Astrocyte (in vitro differentiated cells and primary cell): ENCODE measurements at regions not wholly inside any gene's neighbourhood (a gene's known extent, or its start where the extent isn't known, plus 50 kb on each side); places are given as distances from the start of the nearest gene placed in this dataset.
A peak's percentile ranks its signal among the peaks of the same experiment; 100 is the strongest.

ENCODE experiments used
- DNase-seq: peaks from one replicate; pipeline ENCODE4 v3.0.0-alpha.2; 2010; ENCODE audit warnings: low read depth
- FAIRE-seq: peaks from 2 replicates; lab custom pipeline; 2011; peaks lifted over from hg19 to GRCh38; lab: Jason Lieb, UNC
- H2AFZ ChIP-seq: 2 replicates; pipeline ENCODE4 v1.6.0; 2012; ENCODE audit warnings: low read depth, low read length, inconsistent platforms
- H3K27ac ChIP-seq: 2 replicates; pipeline ENCODE4 v1.5.1; 2011; ENCODE audit warnings: low read depth, low read length, inconsistent platforms
- H3K27me3 ChIP-seq: 2 replicates; pipeline ENCODE4 v1.6.0; 2011; ENCODE audit warnings: low read length, inconsistent platforms; ENCODE audit not compliant: insufficient read depth
- H3K36me3 ChIP-seq: 2 replicates; pipeline ENCODE4 v1.5.1; 2011; ENCODE audit warnings: low read length, inconsistent platforms; ENCODE audit not compliant: insufficient read depth
- H3K4me1 ChIP-seq: 2 replicates; pipeline ENCODE4 v1.5.1; 2011; ENCODE audit warnings: low read length, inconsistent platforms; ENCODE audit not compliant: insufficient read depth
- H3K4me2 ChIP-seq: 2 replicates; pipeline ENCODE4 v1.6.0; 2012; ENCODE audit warnings: low read length, inconsistent platforms
- H3K4me3 ChIP-seq: 2 replicates; pipeline ENCODE4 v1.5.1; 2011; ENCODE audit warnings: low read depth, mild to moderate bottlenecking, low read length, inconsistent platforms; ENCODE audit not compliant: insufficient read depth
- H3K79me2 ChIP-seq: 2 replicates; pipeline ENCODE4 v1.6.0; 2012; ENCODE audit warnings: mild to moderate bottlenecking, low read length, inconsistent platforms; ENCODE audit not compliant: insufficient read depth
- H3K9ac ChIP-seq: 2 replicates; pipeline ENCODE4 v1.6.0; 2012; ENCODE audit warnings: mild to moderate bottlenecking, low read length, inconsistent platforms
- H3K9me3 ChIP-seq: 2 replicates; pipeline ENCODE4 v1.5.1; 2012; ENCODE audit warnings: low read depth, mild to moderate bottlenecking, low read length, inconsistent platforms; ENCODE audit not compliant: insufficient read depth
- H4K20me1 ChIP-seq: 2 replicates; pipeline ENCODE4 v1.6.0; 2012; ENCODE audit warnings: low read length, inconsistent platforms; ENCODE audit not compliant: insufficient read depth
- H3K27ac Mint-ChIP-seq: one replicate; pipeline ENCODE4 v1.8.0; 2021; ENCODE audit warnings: mild to moderate bottlenecking, mixed read lengths; ENCODE audit not compliant: unreplicated experiment
- H3K27me3 Mint-ChIP-seq: one replicate; pipeline ENCODE4 v1.8.0; 2021; ENCODE audit warnings: low read depth, mixed read lengths; ENCODE audit not compliant: unreplicated experiment
- H3K36me3 Mint-ChIP-seq: one replicate; pipeline ENCODE4 v1.8.0; 2021; ENCODE audit warnings: low read depth, mixed read lengths; ENCODE audit not compliant: unreplicated experiment
- H3K4me1 Mint-ChIP-seq: one replicate; pipeline ENCODE4 v1.8.0; 2021; ENCODE audit warnings: low read depth, mixed read lengths; ENCODE audit not compliant: unreplicated experiment
- H3K4me3 Mint-ChIP-seq: one replicate; pipeline ENCODE4 v1.8.0; 2021; ENCODE audit warnings: mild to moderate bottlenecking, moderate library complexity, mixed read lengths; ENCODE audit not compliant: unreplicated experiment
- H3K9me3 Mint-ChIP-seq: one replicate; pipeline ENCODE4 v1.8.0; 2021; ENCODE audit warnings: mild to moderate bottlenecking, mixed read lengths; ENCODE audit not compliant: unreplicated experiment
- CTCF ChIP-seq: IDR thresholded peaks from 2 replicates; pipeline ENCODE4 v1.5.1; 2011; ENCODE audit warnings: low read depth, mild to moderate bottlenecking, inconsistent platforms, low read length, moderate library complexity; ENCODE audit not compliant: insufficient read depth
- EZH2 ChIP-seq: IDR thresholded peaks from 2 replicates; pipeline ENCODE4 v1.6.1; 2012; ENCODE audit warnings: mild to moderate bottlenecking, low read length, inconsistent platforms; ENCODE audit not compliant: insufficient read depth

DNA sequence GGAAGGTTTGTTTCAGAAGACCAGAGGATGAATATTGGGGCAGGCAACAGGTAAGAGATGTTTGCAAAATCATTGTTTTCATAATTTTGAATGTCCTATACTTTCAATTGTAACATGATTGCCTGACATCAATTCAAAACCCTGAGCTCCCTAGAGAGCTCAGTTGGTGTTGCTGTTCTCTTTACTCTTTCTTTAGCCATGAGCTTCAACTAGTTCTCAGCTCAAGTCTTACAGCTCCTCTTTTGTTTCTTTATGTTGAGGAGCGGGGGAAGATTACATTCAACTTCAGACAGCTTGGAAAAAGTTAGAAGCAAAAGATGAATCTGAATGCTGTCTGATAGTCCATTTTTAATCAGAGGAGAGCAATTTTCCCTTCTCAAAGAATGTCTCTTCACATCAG lies 144.8 kb upstream of the TACR1 start:
- Histone ChIP-seq H2AFZ (no peak overlapping the region), H3K27ac (no peak overlapping the region), H3K4me3 (no peak overlapping the region), H3K27me3 (no peaks in the 10 kb centered on the region), H3K36me3 (no peaks in the 10 kb centered on the region), H3K4me1 (no peaks in the 10 kb centered on the region), H3K4me2 (no peak overlapping the region), H3K79me2 (no peaks in the 10 kb centered on the region), H3K9me3 (no peaks in the 10 kb centered on the region), H3K9ac (no peak overlapping the region), H4K20me1 (no peaks in the 10 kb centered on the region)
- Mint-ChIP-seq H3K36me3 (no peaks in the 10 kb centered on the region), H3K4me3 (no peak overlapping the region), H3K27ac (no peak overlapping the region), H3K4me1 (no peaks in the 10 kb centered on the region), H3K9me3 (no peaks in the 10 kb centered on the region), H3K27me3 (no peaks in the 10 kb centered on the region)
- FAIRE-seq (no peak), DNase-seq (no peak)
- no peak for TF ChIP-seq CTCF
- TF ChIP-seq EZH2: no peak

DNA sequence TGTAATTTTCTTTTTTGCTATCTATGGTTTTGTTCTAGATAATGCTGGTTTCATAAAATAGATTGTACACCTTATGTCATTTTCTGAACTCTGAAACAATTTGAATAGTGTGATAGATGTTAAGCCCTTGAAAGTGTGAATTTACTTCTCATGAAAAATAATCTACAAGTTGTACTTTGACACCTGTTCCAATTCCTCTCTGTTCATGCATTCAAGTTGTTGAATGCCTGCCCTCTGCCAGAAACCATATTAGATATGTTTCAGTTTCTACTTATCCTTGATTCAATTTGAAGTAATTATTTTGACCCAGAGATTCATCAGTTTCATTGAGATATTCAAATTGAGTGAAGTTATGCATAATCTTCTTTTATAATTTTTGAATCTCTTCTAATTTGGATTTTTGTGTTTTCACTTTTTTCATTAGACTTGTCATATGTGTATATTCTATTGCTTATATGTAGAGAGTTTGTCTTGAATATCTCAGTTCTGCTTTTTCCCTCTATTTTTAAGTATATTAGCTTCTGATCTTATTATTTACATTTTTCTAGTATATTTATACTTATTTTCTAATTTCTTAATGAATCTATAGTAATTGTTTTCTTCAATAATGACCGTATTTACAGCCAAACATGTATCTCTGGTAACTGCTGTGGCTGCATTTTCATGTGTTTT lies 143.3 kb upstream of the TACR1 start:
- Histone ChIP-seq H3K36me3 (no peaks in the 10 kb centered on the region), H3K27me3 (no peaks in the 10 kb centered on the region), H3K9ac (no peak overlapping the region), H3K4me2 (no peak overlapping the region), H3K4me1 (no peaks in the 10 kb centered on the region), H3K4me3 (no peak overlapping the region), H3K9me3 (no peaks in the 10 kb centered on the region), H4K20me1 (no peaks in the 10 kb centered on the region), H3K79me2 (no peaks in the 10 kb centered on the region), H3K27ac (no peak overlapping the region), H2AFZ (no peak overlapping the region)
- no peaks in the 10 kb centered on the region for H3K4me1 Mint-ChIP-seq
- H3K27me3 Mint-ChIP-seq: no peaks in the 10 kb centered on the region
- TF ChIP-seq CTCF (no peak), EZH2 (no peak)
- no peak overlapping the region for H3K27ac Mint-ChIP-seq
- H3K36me3 Mint-ChIP-seq: no peaks in the 10 kb centered on the region
- FAIRE-seq (no peak), DNase-seq (no peak)
- no peaks in the 10 kb centered on the region for H3K9me3 Mint-ChIP-seq
- H3K4me3 Mint-ChIP-seq: no peak overlapping the region

DNA sequence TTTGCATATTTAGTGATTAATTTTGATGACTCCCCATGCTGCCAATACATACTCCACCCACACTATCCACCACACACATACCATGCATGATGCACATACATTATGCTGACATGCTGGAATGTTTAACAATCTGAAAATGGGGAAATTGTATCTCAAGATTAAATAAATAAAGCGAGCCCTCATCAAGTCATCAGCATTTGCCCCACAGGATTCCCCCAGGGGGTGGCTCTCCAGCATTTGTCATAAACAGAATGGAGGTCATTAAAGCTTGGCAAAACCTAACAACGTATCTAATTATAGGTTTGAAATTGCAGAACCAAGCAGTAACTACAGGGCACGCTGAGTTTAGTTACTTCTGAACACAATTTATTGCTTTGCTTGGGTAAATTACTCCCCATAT lies 141.2 kb upstream of the TACR1 start:
- no peaks in the 10 kb centered on the region for H3K4me1 Mint-ChIP-seq
- Histone ChIP-seq H3K27me3 (no peaks in the 10 kb centered on the region), H2AFZ (no peak overlapping the region), H3K4me1 (no peaks in the 10 kb centered on the region), H3K27ac (no peak overlapping the region), H3K4me3 (no peak overlapping the region), H3K36me3 (no peaks in the 10 kb centered on the region), H3K9me3 (no peaks in the 10 kb centered on the region), H4K20me1 (no peaks in the 10 kb centered on the region), H3K9ac (no peak overlapping the region), H3K4me2 (no peak overlapping the region), H3K79me2 (no peaks in the 10 kb centered on the region)
- H3K4me3 Mint-ChIP-seq: no peak overlapping the region
- TF ChIP-seq EZH2: no peak
- no peak for TF ChIP-seq CTCF
- H3K27me3 Mint-ChIP-seq: no peaks in the 10 kb centered on the region
- no peaks in the 10 kb centered on the region for H3K9me3 Mint-ChIP-seq
- no peaks in the 10 kb centered on the region for H3K36me3 Mint-ChIP-seq
- H3K27ac Mint-ChIP-seq: no peak overlapping the region
- no peak for FAIRE-seq
- peak; percentile 65 for DNase-seq
